Loucy (cell line): ENCODE measurements at regions not wholly inside any gene's neighbourhood (a gene's known extent, or its start where the extent isn't known, plus 50 kb on each side); places are given as distances from the start of the nearest gene placed in this dataset.

Experiments used
- EZH2phosphoT487 ChIP-seq: fragments of 200-600 bp; IDR thresholded peaks from 2 replicates; pipeline ENCODE4 v1.6.1; 2018; ENCODE audit warnings: antibody characterized with exemption, mild to moderate bottlenecking, moderate library complexity, borderline replicate concordance
- TF ChIP-seq, protein P1 (sequence below): fragments of 200-600 bp; sonication (generic); conservative IDR thresholded peaks from 2 replicates; pipeline ENCODE4 v1.5.1; 2014; ENCODE audit warnings: mild to moderate bottlenecking, antibody characterized with exemption, low read length

GRCh38 chr9:88835038-88835466, 156.2 kb upstream of the S1PR3 start:
- TF ChIP-seq, protein P1, sequence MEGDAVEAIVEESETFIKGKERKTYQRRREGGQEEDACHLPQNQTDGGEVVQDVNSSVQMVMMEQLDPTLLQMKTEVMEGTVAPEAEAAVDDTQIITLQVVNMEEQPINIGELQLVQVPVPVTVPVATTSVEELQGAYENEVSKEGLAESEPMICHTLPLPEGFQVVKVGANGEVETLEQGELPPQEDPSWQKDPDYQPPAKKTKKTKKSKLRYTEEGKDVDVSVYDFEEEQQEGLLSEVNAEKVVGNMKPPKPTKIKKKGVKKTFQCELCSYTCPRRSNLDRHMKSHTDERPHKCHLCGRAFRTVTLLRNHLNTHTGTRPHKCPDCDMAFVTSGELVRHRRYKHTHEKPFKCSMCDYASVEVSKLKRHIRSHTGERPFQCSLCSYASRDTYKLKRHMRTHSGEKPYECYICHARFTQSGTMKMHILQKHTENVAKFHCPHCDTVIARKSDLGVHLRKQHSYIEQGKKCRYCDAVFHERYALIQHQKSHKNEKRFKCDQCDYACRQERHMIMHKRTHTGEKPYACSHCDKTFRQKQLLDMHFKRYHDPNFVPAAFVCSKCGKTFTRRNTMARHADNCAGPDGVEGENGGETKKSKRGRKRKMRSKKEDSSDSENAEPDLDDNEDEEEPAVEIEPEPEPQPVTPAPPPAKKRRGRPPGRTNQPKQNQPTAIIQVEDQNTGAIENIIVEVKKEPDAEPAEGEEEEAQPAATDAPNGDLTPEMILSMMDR, result no peak
- TF ChIP-seq EZH2phosphoT487, result peak; percentile 24; the same call in 1 of the 2 replicates
